Dedifferentiated amniotic fluid mesenchymal stem cell (primary cell): ENCODE measurements at regions not wholly inside any gene's neighbourhood (a gene's known extent, or its start where the extent isn't known, plus 50 kb on each side); places are given as distances from the start of the nearest gene placed in this dataset.

Source experiments
- DNase-seq: peaks from one replicate; pipeline ENCODE4 v3.0.0-alpha.2; 2016; ENCODE audit errors: extremely low spot score

DNA sequence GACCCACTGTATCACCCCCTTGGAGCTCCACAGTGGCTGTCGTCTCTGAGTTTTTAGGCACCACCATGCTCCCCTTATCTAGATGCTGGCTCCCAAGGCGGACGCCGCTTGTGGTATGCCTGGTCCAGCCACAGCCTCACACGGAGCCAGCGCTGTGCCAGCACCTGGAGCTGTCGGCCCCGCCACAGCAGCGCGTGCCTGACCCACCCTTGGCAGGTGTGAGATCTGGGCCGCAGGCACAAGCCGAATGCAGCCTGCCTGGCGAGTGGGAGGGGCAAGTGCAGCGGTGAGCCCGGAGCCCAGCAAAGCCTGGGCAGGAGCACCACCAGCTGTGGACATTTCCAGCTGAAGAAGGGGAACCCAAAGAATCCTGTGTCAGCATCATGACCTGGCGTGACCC lies 91.9 kb upstream of the BACE2 start:
- DNase-seq, result no peak

GRCh38 chr21:41079159-41079558 lies 88.8 kb upstream of the BACE2 start:
- no peak for DNase-seq

GRCh38 chr21:41080485-41081121 lies 87.4 kb upstream of the BACE2 start:
- DNase-seq, result no peak

- DNase-seq, result no peak
Observed at GRCh38 chr21:41086569-41086968, 81.4 kb upstream of the BACE2 start.

- no peak for DNase-seq
Observed at GRCh38 chr21:41090981-41091380, 77.0 kb upstream of the BACE2 start.

DNA sequence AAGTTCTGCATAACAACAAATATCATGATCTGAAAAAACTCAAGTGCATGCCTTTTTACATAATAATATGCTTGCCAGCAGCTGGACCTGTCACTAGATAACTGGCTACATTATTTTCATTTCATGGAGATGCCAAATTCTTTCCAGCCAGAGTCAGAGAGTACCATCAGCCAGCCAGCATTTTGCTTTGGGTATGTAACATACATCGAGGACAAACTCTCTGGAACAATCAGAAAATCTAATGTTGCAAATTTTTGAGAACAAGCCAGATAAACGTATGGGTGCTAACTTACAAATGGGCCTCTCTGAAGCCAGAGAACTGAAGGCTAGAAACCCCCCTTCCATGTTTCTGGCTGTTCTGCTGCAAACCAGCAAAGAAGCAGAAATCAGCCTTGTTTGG lies 76.3 kb upstream of the BACE2 start:
- no peak for DNase-seq

DNA sequence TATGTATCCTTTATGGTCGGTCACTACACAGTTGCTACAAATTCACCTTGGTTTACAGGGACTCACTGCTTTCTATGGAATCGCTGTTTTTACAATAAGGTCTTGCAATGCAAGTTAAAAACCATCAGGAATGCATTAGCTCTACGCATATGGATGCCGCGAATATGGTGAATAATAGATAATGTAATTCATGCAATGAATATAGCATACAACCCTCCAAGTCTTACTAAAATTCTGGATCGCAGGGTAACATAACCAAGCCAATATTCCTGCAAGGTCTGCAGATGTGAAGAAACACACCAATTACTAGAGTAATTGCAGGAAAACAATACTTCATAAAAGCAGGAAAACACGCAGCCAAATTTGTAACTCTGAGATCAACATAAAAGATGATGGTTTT lies 75.6 kb upstream of the BACE2 start:
- DNase-seq, result no peak

DNA sequence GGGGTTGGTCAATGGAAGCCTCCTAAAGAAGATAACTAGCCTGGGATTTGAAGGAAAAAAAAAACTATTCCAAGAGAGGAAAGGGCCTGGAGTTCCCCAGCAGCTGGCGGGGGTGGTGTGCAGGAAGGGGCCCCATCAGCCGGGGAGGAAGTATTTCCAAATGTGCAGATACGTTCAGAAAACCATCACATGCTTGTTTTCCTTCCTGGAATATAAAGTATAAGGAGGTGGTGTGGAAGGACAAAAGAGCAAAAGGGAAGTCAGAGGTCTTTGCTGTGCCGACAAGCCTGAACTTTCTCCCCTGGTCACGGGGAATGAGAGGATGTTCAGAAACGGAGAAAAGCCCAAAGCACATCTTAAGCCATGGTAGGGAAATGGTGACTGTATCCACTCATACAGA lies 72.0 kb upstream of the BACE2 start:
- no peak for DNase-seq

DNA sequence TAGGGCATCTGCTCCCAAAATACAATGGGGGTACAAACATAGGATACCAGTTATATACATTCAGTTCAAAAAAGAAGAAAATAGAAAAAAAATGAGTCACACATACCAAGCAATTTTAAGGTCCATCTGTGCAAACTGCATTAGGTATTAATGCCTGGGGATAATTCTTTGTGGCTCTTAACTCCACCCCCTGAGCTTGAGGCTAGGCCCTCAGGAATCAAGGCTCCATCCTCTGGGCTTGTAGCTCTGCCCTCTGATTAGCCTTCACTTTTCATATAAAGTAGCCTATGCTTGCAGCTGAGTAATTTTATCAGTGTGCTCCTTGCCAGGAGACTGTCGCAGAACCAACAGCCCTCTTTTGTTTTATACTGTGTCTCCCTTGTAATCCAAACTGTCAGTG lies 69.9 kb upstream of the BACE2 start:
- DNase-seq, result no peak

DNA sequence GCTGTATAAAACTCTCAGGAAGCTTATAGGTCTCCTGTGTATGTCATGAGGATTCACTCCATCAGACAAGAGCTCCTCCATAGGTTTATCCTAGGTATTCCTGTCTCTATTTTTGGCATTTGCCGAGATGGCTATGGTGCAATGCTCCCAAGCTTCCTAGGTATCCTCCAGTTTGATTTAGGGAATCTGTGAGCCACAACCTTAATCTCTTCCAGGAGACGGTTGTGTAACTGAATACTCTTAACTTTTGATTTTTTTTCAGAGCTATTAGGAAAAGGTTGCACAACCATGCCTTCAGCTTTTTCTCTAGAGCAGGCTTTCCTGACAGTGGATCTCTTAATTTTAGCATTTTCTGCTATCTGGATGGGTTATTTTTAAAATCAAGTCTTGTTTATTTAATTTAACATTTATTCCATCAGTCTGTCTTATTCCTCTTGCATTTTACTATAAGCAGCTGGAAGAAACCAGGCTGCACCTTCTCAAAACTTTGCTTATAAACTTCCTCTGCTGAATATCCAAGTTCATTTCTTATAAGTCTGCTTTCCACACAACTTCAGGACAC lies 69.4 kb upstream of the BACE2 start:
- DNase-seq, result no peak

DNA sequence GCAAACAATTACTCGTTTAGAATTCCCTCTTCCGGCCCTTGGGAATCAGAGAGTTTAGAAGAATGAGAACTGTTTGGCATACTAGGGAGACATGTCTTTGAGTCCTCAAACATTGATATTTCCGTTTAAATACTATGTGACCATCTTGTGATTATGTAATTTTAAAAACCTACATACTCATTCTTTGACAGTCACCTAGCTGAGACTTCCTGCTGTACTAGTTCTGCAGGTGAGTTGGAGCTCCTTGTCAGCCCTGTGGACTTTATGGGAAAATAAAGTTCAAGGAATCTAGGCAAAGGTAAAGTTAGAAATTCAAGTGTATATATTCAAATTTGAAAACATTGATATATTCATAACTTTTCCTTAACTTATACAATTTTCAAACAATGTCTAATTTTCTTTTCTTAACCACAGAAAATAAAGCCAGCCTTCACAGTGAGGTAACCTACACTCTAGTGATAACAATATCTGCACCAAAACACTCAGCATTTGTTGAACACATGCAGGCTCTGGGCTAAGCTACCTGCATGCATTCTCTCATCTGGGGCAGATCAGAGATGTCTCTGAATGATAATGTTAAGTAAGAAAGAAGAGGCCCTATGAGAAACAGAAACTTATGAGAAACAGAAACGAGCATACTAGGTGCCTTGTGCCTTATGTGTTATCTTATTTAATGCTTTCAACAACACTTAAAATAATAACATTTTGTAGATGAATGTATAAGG lies 67.0 kb upstream of the BACE2 start:
- no peak for DNase-seq

- DNase-seq, result no peak
Observed at GRCh38 chr21:41102281-41102680, 65.7 kb upstream of the BACE2 start.

GRCh38 chr21:41107602-41108001 lies 60.4 kb upstream of the BACE2 start:
- DNase-seq, result no peak

DNA sequence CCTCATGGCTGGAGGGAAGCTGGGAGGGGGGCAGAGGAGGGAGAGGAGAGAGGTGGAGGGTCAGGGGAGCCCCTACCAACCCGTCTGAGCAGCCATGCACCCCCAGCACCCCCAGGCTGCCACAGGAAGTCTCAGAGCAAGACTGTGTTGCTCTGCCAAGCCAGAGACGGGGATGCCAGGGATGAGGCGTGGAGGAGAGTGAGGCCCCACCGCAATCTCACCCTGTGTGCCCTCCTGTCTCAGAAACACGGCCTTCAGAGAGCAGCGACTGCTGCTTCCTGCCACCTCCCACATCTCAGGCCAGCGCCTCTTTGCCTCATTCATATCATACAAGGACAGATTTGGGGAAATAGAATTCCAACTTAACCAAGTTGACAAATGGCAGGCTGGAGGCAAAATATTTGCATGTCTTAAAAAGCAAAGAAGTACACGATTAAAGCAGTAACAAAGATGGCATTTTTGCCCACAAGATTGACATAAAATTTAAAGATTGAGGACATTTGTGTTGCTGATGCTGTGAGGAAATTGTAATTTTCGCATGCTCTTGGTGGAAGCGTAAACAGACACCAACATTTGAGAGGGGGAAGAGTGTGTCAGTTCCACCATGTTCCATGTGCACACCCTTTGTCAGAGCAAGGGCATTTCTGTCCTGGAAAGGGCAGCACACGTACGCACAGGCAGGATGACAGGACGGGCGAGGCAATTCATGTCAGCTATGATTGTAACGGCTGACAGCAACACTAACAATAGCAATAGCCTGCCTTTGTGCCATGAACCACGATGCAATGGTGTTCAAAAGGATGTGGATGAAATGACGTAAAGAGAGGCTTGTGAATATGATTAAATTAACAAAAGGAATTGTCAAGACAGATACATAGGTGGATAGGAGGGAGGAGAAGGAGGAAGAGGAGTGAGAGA lies 59.0 kb upstream of the BACE2 start:
- DNase-seq, result no peak

GRCh38 chr21:41110161-41110560 lies 57.8 kb upstream of the BACE2 start:
- no peak for DNase-seq

- no peak for DNase-seq
Observed at GRCh38 chr21:41110664-41111063, 57.3 kb upstream of the BACE2 start.

GRCh38 chr21:41111681-41112080 lies 56.3 kb upstream of the BACE2 start:
- DNase-seq, result no peak

DNA sequence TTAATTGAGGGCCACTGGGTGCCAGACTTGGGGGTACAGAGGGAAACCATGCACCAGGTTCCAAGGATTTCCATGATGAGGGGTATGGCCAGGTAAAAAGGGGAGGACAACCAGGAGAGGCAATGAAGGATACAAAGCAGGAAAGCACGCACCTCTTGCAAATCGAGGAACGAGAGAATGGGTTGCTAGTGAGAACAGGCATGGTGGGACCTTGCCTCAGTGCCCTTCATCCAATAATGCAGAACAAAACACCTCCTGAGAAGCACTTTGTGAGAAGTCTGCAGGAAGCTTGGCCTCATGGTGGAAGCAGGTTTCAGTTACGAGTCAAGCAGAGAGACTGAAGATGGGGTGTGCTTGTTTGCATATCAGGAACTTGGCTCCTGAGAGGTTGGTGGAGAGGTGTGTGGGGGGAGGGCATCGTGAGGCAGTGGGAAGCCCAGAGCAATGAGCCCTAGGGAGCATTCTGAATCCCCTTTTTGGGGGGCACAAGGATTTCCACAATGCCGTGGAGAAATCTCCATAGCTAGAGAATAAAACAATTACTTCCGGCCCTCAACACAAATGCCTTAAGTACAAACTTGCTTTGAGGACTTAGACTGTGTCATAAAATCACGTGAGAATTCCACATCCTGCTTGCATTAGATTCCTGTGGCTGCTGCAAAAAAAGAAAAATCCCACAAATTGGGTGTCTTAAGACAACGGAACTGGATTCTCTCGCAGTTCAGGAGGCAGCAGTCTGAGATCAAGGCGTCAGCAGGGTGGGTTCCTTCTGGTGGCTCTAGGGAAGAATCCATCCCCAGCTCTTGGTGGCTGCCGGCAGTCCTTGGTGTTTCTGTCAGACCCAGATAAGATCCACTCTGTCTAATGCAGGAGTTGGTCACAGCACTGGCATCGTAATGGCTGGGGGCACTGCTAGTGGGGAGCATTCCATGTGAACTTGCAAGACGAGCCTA lies 54.9 kb upstream of the BACE2 start:
- peak; percentile 86 for DNase-seq

DNA sequence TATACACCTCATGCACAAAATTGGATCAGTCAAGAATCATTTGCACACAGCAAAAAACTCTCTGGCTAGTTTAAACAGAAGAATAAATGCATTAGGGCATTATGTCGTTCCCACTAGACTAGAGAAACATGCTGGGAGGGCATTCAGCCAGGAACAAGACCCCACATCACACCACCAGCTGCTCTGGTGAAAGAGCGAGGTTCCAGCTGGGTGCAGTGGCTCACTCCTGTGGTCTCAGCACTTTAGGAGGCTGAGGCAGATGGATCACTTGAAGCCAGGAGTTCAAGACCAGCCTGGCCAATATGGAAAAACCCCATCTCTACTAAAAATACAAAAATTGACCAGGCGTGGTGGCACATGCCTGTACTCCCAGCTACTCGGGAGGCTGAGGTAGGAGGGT lies 52.1 kb upstream of the BACE2 start:
- DNase-seq, result no peak
